ENCODE measurements at regions not wholly inside any gene's neighbourhood (a gene's known extent, or its start where the extent isn't known, plus 50 kb on each side); places are given as distances from the start of the nearest gene placed in this dataset.

- TF ChIP-seq EZH2 (IDR thresholded peaks at IDR 0.05; ENCODE audit: low read length): no peak
- no peaks in the 10 kb centered on the region for H3K9me3 ChIP-seq (ENCODE audit: control insufficient read depth, low read depth, low read length)
- H3K36me3 ChIP-seq (ENCODE audit: control insufficient read depth in 2 of 2, extremely low read depth in 1 of 2, insufficient read depth in 2 of 2, low read length in 2 of 2): no peaks in the 10 kb centered on the region
- no peak overlapping the region for H3K4me2 ChIP-seq (ENCODE audit: control insufficient read depth, extremely low read depth, insufficient read depth, low read depth, low read length)
- DNase-seq (ENCODE audit: low read depth, low spot score) (no peak), FAIRE-seq (no peak)
- H3K9ac ChIP-seq (ENCODE audit: control insufficient read depth, extremely low read depth, insufficient read depth, low read length): no peak overlapping the region
- no peak overlapping the region for H2AFZ ChIP-seq (ENCODE audit: control insufficient read depth, low read length)
- H3K27me3 ChIP-seq (ENCODE audit: control insufficient read depth, extremely low read depth, insufficient read depth, low read length): no peaks in the 10 kb centered on the region
- H3K4me1 ChIP-seq (ENCODE audit: control insufficient read depth, extremely low read depth, insufficient read depth, low read length): peaks cover 18% of the 10 kb centered on the region
- no peaks in the 10 kb centered on the region for H3K79me2 ChIP-seq (ENCODE audit: control insufficient read depth, insufficient read depth, low read length)
- no peaks in the 10 kb centered on the region for H4K20me1 ChIP-seq (ENCODE audit: control insufficient read depth, extremely low read depth, insufficient read depth, low read length)
- H3K4me3 ChIP-seq (ENCODE audit: control insufficient read depth in 2 of 3, extremely low read depth in 1 of 3, insufficient read depth in 2 of 3, low read depth in 1 of 3, low read length in 3 of 3): no peak overlapping the region
- dilution Hi-C loops (cut with MboI; ENCODE audit: extremely low pct_ligation_motif_present, low sequenced_read_pairs): no loop called here
- H3K9me1 ChIP-seq (ENCODE audit: control insufficient read depth, extremely low read depth, insufficient read depth, low read length): no peaks in the 10 kb centered on the region
- no peak overlapping the region for H3K27ac ChIP-seq (ENCODE audit: control insufficient read depth, insufficient read depth, low read length)
Observed at GRCh38 chr2:12495247-12495868, 221.4 kb upstream of the TRIB2 start.

- no peaks in the 10 kb centered on the region for H3K79me2 ChIP-seq (ENCODE audit: control insufficient read depth, insufficient read depth, low read length)
- TF ChIP-seq CTCF (optimal IDR thresholded peaks at IDR 0.05 in 1 of 3, IDR thresholded peaks at IDR 0.05 in 1 of 3, conservative IDR thresholded peaks at IDR 0.05 in 1 of 3; ENCODE audit: extremely low read depth in 1 of 3, insufficient read depth in 2 of 3, low read length in 3 of 3): no peak
Observed at GRCh38 chr2:12498286-12498685, 218.4 kb upstream of the TRIB2 start.

GRCh38 chr2:12498704-12499103, 218.0 kb upstream of the TRIB2 start:
- H3K27ac ChIP-seq (ENCODE audit: control insufficient read depth, insufficient read depth, low read length): no peak overlapping the region
- no peak for TF ChIP-seq CTCF (optimal IDR thresholded peaks at IDR 0.05 in 1 of 3, IDR thresholded peaks at IDR 0.05 in 1 of 3, conservative IDR thresholded peaks at IDR 0.05 in 1 of 3; ENCODE audit: extremely low read depth in 1 of 3, insufficient read depth in 2 of 3, low read length in 3 of 3)
- H3K36me3 ChIP-seq (ENCODE audit: control insufficient read depth in 2 of 2, extremely low read depth in 1 of 2, insufficient read depth in 2 of 2, low read length in 2 of 2): no peaks in the 10 kb centered on the region
- H4K20me1 ChIP-seq (ENCODE audit: control insufficient read depth, extremely low read depth, insufficient read depth, low read length): no peaks in the 10 kb centered on the region
- H2AFZ ChIP-seq (ENCODE audit: control insufficient read depth, low read length): no peak overlapping the region
- no peaks in the 10 kb centered on the region for H3K9me1 ChIP-seq (ENCODE audit: control insufficient read depth, extremely low read depth, insufficient read depth, low read length)
- H3K9me3 ChIP-seq (ENCODE audit: control insufficient read depth, low read depth, low read length): no peaks in the 10 kb centered on the region
- H3K79me2 ChIP-seq (ENCODE audit: control insufficient read depth, insufficient read depth, low read length): no peaks in the 10 kb centered on the region
- peak; percentile 26 for DNase-seq (ENCODE audit: low read depth, low spot score)
- H3K4me2 ChIP-seq (ENCODE audit: control insufficient read depth, extremely low read depth, insufficient read depth, low read depth, low read length): no peak overlapping the region
- H3K4me1 ChIP-seq (ENCODE audit: control insufficient read depth, extremely low read depth, insufficient read depth, low read length): peaks cover 9% of the 10 kb centered on the region
- H3K4me3 ChIP-seq (ENCODE audit: control insufficient read depth in 2 of 3, extremely low read depth in 1 of 3, insufficient read depth in 2 of 3, low read depth in 1 of 3, low read length in 3 of 3): no peak overlapping the region
- H3K27me3 ChIP-seq (ENCODE audit: control insufficient read depth, extremely low read depth, insufficient read depth, low read length): no peaks in the 10 kb centered on the region
- FAIRE-seq: peak; percentile 74
- H3K9ac ChIP-seq (ENCODE audit: control insufficient read depth, extremely low read depth, insufficient read depth, low read length): no peak overlapping the region
- dilution Hi-C loops (cut with MboI; ENCODE audit: extremely low pct_ligation_motif_present, low sequenced_read_pairs): no loop called here

More at GRCh38 chr2:12498286-12498685, 218.4 kb upstream of the TRIB2 start:
- no peak overlapping the region for H2AFZ ChIP-seq (ENCODE audit: control insufficient read depth, low read length)
- no peak for DNase-seq (ENCODE audit: low read depth, low spot score)
- dilution Hi-C loops (cut with MboI; ENCODE audit: extremely low pct_ligation_motif_present, low sequenced_read_pairs): no loop called here
- no peak overlapping the region for H3K9ac ChIP-seq (ENCODE audit: control insufficient read depth, extremely low read depth, insufficient read depth, low read length)
- H3K4me1 ChIP-seq (ENCODE audit: control insufficient read depth, extremely low read depth, insufficient read depth, low read length): peaks cover 13% of the 10 kb centered on the region
- H3K9me3 ChIP-seq (ENCODE audit: control insufficient read depth, low read depth, low read length): no peaks in the 10 kb centered on the region
- H4K20me1 ChIP-seq (ENCODE audit: control insufficient read depth, extremely low read depth, insufficient read depth, low read length): no peaks in the 10 kb centered on the region
- no peak overlapping the region for H3K4me3 ChIP-seq (ENCODE audit: control insufficient read depth in 2 of 3, extremely low read depth in 1 of 3, insufficient read depth in 2 of 3, low read depth in 1 of 3, low read length in 3 of 3)
- no peaks in the 10 kb centered on the region for H3K36me3 ChIP-seq (ENCODE audit: control insufficient read depth in 2 of 2, extremely low read depth in 1 of 2, insufficient read depth in 2 of 2, low read length in 2 of 2)
- no peak for FAIRE-seq
- no peak overlapping the region for H3K27ac ChIP-seq (ENCODE audit: control insufficient read depth, insufficient read depth, low read length)
- H3K9me1 ChIP-seq (ENCODE audit: control insufficient read depth, extremely low read depth, insufficient read depth, low read length): no peaks in the 10 kb centered on the region
- no peak overlapping the region for H3K4me2 ChIP-seq (ENCODE audit: control insufficient read depth, extremely low read depth, insufficient read depth, low read depth, low read length)
- H3K27me3 ChIP-seq (ENCODE audit: control insufficient read depth, extremely low read depth, insufficient read depth, low read length): no peaks in the 10 kb centered on the region
